ENCODE measurements at regions not wholly inside any gene's neighbourhood (a gene's known extent, or its start where the extent isn't known, plus 50 kb on each side); places are given as distances from the start of the nearest gene placed in this dataset.

DNA sequence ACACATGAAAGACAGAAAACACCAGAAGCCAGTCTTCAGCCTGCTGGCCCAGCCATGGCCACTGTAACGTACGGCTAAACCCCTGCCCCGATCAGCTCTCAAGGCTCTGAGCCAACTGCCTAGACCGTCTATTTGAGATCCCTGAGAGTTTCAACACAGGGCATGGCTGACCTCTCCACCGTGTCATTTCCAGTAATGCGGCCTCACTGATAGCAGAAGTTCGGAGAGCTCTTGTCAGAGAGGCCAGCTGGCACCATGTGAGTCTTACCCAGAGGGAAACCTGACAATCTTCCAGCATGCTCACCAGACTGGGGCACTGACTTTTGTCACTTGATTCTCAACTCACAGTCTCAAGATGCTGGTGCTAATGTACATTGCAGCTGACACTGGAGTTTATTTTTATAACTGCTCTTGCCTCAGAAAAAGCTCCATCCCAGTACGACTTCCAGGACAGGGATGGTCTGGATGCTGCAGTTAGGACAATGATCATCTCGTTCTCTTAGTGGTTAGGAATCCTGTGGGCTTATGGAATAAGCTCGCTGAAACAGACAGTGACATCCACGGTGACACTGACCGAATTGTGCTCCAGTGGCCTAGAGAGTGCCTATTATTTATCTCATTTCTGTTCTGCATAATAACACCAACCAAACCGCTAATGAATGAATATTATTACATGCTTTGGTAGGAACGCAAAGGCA is 372.7 kb downstream of the ICE1 start:
- no peak for DNase-seq (ENCODE audit: low spot score in 2 of 2)
- no peaks in the 10 kb centered on the region for H3K27me3 ChIP-seq
- intact Hi-C loops (cut with DNase I; ENCODE audit: low total_unique reads), result no loop called here
- no peak overlapping the region for H3K27ac ChIP-seq
- H3K9me3 ChIP-seq, result no peaks in the 10 kb centered on the region
- no peak overlapping the region for H3K4me3 ChIP-seq
- no peak for TF ChIP-seq POLR2AphosphoS5 (IDR thresholded peaks at IDR 0.05)
- TF ChIP-seq CTCF (IDR thresholded peaks at IDR 0.05), result no peak
- TF ChIP-seq POLR2A (IDR thresholded peaks at IDR 0.05), result no peak
- no peaks in the 10 kb centered on the region for H3K4me1 ChIP-seq
- no peaks in the 10 kb centered on the region for H3K36me3 ChIP-seq

DNA sequence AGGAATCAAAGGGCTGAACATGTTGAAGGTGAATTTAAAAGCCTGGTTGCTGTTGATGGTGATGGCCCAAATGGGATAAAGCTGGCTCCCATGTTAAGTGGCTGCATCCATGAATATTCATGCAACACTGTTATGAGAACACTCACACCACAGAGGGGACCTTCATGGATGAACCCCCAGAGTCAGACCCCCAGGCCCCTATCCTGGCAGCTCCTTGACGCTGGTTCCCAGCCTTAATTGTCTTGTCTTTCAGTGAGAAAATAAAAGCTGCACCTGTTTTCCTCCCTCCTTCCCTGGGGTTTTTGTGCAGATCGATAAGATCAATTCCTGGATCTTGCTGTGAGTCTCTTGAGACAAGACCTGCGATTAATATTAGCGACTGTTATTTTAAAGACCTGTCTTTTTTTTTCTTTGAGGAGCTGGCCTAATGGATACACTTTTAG is 371.7 kb downstream of the ICE1 start:
- intact Hi-C loops (cut with DNase I; ENCODE audit: low total_unique reads), result no loop called here
- Histone ChIP-seq H3K9me3 (no peaks in the 10 kb centered on the region), H3K4me3 (no peak overlapping the region), H3K27me3 (no peaks in the 10 kb centered on the region), H3K36me3 (no peaks in the 10 kb centered on the region), H3K4me1 (no peaks in the 10 kb centered on the region), H3K27ac (no peak overlapping the region)
- DNase-seq (ENCODE audit: low spot score in 2 of 2), result no peak
- TF ChIP-seq POLR2AphosphoS5 (IDR thresholded peaks at IDR 0.05) (no peak), CTCF (IDR thresholded peaks at IDR 0.05) (no peak), POLR2A (IDR thresholded peaks at IDR 0.05) (no peak)

- Histone ChIP-seq H3K27me3 (no peaks in the 10 kb centered on the region), H3K36me3 (no peaks in the 10 kb centered on the region), H3K27ac (no peak overlapping the region), H3K4me1 (no peaks in the 10 kb centered on the region), H3K9me3 (no peaks in the 10 kb centered on the region), H3K4me3 (no peak overlapping the region)
- intact Hi-C loops (cut with DNase I; ENCODE audit: low total_unique reads), result no loop called here
- no peak for TF ChIP-seq POLR2A (IDR thresholded peaks at IDR 0.05)
- TF ChIP-seq CTCF (IDR thresholded peaks at IDR 0.05), result no peak
- no peak for TF ChIP-seq POLR2AphosphoS5 (IDR thresholded peaks at IDR 0.05)
- DNase-seq (ENCODE audit: low spot score in 2 of 2), result no peak
Measured at GRCh38 chr5:5793242-5794117, 371.0 kb downstream of the ICE1 start.

GRCh38 chr5:5792106-5792505 is 369.6 kb downstream of the ICE1 start:
- Histone ChIP-seq H3K4me1 (no peaks in the 10 kb centered on the region), H3K27me3 (no peaks in the 10 kb centered on the region), H3K4me3 (no peak overlapping the region), H3K9me3 (peaks cover 0 to 4% of the 10 kb centered on the region in 2 donors), H3K36me3 (no peaks in the 10 kb centered on the region), H3K27ac (no peak overlapping the region)
- DNase-seq (ENCODE audit: low spot score in 2 of 2), result no peak
- no peak for TF ChIP-seq POLR2A (IDR thresholded peaks at IDR 0.05)
- intact Hi-C loops (cut with DNase I; ENCODE audit: low total_unique reads), result no loop called here

- intact Hi-C loops (cut with DNase I; ENCODE audit: low total_unique reads), result no loop called here
- DNase-seq (ENCODE audit: low spot score in 2 of 2), result no peak
- TF ChIP-seq CTCF (IDR thresholded peaks at IDR 0.05) (no peak), POLR2AphosphoS5 (IDR thresholded peaks at IDR 0.05) (no peak), POLR2A (IDR thresholded peaks at IDR 0.05) (no peak)
- no peak overlapping the region for H3K27ac ChIP-seq
- no peak overlapping the region for H3K4me3 ChIP-seq
- H3K4me1 ChIP-seq, result no peaks in the 10 kb centered on the region
- H3K36me3 ChIP-seq, result no peaks in the 10 kb centered on the region
- no peaks in the 10 kb centered on the region for H3K27me3 ChIP-seq
- peaks cover 0 to 18% of the 10 kb centered on the region in 2 donors for H3K9me3 ChIP-seq
Measured at GRCh38 chr5:5788793-5789192, 366.3 kb downstream of the ICE1 start.

All from breast epithelium (tissue), 4 donors.